ENCODE measurements at regions not wholly inside any gene's neighbourhood (a gene's known extent, or its start where the extent isn't known, plus 50 kb on each side); places are given as distances from the start of the nearest gene placed in this dataset.

DNA sequence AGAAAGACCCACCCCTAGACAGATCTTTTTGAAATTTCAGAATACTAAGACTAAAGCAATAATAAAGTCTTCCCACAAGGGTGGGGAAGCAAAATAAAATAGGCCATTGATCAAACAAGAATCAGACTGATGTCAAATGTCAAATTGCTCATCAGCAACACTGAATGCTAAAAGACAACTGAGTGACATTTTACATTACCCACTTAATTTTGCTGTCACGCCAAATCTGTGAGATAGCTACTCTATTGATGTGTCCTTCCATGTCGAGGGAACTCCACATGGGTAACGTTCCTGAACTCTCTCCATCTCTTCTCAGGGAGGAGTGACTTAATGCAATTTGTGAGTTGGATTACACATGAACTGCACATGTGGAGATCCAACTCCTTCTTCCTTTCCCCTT is 271.7 kb upstream of the CAMK1G start:
- no peak for FAIRE-seq

DNA sequence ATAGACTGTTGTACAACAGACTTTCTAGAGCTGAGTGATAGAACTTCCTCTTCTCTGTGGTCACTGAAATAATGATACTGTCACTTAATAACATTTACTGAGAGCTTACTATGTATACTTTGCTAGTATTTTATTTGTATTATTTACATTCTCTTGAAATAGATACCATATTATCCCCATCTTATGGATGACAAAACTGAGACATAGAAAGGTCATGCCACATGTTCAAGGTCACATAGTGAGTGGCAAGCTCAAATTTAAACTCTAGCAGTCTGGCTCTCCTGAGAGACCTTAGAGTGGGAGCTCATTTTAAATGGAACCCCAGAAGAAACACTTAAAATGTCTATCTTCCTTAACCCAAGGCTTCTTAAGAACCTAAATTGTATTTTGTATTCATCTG is 266.6 kb upstream of the CAMK1G start:
- no peak for FAIRE-seq

DNA sequence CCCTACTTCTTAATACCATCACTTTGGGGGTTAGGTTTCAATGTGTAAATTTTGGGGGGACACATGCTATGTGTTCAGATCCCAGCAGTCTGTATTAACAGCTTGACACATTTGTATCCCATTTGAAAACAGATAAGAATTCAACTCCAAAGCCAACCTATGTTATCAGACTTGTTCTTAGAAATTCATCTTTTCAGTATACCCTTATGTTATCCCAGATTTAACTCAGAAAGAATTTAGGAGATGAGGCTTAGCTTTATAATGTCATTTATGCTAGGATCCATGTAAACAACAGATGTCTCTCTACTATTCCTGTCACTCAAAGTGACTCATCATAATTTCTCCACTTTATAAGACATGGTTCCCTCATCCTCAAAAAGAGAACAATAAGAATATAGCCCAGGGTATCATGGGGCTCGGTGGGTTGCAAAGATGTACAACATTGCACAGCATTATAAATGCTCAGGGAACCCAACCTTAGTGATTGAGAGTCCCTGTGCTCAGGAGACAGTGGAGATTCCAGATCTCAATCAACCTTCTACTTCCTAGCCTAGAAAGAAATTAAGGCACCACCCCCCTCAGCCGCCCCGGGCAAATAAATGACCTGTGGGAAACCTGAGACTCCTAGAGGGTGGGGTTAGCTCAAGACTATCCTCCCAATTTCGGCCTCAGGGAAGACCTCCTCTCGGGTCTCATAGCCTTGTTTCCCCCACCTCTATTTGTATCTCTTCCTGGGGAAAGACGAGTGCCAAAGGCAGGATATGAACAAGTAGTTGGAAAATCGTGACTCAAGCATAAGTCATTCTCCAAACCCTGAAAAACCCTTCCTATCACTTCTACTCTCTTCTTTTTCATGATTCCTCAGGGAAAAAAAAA is 265.1 kb upstream of the CAMK1G start:
- FAIRE-seq, result no peak

DNA sequence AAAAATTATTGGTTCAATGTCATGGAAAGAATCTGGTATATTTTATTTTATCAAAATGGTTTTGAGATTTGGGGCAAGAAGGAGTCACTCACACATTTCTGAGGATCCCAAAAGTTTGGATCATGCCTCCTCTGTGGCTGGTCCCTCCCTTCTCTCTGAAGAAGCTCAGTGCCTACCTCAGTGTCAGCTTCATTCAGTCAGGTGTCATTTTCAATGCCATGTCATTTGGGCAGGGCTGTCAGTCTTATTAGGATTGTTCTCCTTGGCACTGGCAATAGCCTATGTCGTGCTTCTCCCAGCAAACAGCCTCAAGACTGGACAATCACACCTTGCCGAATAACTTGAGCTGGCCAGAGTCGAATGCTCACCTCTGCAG is 264.5 kb upstream of the CAMK1G start:
- FAIRE-seq, result no peak

DNA sequence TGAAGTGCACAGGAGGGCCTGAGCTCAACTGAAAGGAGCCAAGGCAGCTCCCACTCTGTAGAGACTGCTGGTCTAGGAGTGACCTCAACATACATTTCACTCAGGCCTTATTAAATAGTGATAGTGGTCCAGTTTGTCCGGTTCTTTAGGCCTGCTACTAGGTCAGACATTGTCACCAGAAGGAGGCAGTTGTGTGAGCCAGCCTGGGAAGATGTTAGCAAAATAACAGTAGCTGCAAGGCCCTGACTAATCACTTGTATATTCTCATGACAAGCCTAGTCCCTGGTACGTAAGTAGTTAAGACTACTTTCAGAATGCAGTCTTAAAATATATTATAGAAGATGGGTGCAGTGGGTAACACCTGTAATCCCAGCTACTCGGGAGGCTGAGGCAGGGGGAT is 264.0 kb upstream of the CAMK1G start:
- FAIRE-seq, result no peak

DNA sequence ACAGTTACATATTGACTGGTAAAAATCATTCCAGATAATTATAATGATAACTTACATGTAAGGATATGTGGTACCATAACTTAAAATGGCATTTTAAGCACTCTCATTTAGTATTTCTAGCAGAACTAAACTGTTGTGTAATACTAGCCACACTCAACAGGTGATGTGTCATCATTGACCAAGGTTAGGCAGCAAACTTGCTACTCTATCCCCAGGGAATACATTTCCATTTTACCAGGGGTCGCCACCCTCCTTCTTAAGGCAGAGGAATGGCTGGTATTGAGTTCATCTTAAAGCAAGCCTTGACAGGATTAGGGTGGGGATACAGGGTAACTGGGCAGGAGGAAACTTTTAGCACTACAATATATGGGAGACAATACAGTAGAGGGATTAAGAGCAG is 259.8 kb upstream of the CAMK1G start:
- no peak for FAIRE-seq

DNA sequence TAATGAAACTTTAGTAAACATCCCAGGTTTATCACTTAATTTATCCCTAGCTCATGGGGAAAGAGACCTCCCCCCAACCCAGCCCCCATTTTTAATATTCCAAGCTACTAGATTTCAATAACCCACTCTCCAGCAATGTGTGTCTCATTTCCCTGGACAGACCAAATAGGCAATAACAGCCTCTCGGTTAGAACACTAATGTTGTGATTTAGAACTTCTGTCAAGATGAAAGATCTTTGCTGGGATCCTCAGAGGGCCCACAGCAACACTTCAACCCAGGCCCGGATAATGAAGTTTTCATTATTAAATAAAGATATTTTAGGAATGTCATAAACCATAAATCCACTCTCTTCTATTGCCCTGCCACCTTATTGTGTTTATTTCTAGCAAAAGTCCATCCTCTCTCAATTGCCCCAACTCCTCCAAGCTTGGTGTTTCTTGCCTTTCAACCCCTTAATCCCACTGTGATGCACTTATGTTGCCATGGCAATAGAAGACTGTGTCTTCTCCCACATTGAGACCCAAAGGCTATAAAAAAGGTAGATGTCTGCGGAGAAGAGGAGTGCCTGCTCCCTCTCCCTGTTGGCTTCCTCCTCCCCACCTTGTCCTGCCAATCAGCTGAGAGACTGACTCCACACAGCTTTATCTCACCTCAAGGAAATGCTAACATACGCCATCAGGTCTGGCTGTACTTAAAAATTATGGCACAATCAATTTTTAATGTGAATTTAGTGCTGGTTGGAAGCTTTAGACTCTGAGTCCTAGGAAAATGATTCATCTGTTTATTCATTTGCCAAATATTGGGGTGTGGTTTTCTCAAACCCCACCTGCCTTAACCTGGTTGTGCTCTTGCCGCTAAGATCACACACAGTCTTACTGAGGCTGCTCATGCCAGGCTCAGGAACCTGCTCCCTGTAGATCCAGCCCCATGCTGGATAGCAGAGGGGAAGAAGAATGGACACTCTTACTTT is 258.3 kb upstream of the CAMK1G start:
- no peak for FAIRE-seq

DNA sequence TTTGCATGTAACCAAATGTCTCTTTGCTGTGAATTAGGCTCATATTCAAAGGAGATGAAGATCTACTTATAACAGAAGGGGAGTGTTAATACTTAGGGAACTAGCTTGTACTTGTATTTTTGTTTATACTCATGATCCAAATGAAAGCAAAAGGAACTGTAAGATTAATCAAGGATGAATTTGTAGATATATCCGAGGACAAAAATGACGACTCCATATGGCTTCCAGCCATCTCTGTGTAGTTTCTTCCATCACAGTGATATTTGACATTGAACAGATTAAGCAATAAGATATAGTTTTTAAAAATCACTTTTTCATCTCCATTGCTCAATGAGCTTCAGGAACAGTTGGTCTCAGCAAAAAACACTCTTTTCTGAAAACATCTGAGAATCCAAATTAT is 257.4 kb upstream of the CAMK1G start:
- no peak for FAIRE-seq

DNA sequence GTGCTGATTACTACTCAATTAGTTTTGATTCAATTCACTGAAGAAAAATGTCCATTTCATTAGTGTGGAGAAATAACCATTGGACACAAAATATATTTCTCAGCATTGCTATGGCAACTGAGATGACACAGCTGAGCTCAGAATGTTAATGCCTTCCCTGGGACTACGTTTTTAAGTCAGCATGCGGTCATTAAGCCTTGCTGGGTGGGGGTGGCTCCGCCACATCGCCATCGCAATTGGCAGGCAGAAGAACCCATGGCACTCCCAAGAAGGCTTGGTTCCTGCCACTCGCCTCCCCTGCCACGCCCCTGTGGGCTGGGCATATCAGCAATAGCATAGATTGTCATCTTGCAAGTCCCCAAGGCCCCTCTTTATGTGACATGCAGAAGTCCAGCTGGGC is 256.7 kb upstream of the CAMK1G start:
- no peak for FAIRE-seq

DNA sequence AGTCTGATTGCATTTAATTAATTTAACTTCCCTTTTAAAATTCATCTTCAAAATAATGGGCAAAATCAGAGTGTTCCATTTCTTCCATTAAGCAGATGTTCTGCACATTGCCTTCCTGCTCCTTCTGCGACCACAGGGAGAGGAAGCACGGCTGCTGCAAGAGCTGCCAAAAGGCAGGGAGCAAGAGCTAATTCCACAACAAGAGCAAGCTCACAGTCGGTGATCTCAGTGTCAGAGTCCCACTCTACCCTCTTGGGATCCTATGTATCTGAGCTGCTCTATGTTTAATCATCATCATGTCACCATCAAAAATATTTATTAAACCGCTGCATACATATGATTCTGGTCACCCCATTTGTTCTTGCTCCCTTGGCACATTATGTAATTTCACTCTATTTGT is 255.3 kb upstream of the CAMK1G start:
- no peak for FAIRE-seq

DNA sequence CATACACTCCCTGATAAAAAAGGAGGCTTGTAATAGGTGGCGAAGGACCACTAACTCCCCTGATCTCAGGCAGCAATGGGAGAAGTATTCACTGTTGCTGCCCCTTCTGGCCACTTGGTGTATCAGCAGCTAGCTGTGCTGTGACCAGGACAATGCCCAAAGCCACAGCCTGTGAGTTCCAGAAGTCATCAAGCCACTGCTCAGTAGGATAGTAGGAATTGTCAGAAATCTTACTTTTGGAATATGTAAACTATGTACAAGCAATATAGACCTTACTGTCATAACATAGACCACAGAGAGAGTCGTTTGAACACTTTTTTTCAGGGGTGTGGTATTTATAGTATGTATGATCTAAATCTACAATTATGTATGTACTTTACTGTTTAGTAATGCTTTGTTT is 248.3 kb upstream of the CAMK1G start:
- FAIRE-seq, result no peak

DNA sequence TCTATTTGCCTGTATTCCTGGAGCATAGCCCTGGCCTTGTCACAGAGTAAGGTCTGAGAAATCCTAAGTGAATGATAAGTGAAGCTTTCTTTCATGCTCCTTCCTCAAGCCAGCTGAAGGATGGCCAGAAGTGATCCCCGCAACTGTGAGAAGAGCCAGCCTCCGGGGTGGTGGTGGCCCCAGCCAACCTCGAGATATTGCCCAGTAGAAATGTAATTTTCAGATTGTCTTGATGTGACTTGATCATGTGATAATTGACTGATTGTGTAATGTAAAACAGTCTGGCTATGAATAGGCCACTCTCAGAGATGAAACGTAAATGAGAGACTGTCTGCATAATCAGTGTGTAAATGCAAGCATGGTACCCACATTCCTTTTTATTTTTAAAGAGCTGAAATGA is 242.4 kb upstream of the CAMK1G start:
- FAIRE-seq, result no peak

DNA sequence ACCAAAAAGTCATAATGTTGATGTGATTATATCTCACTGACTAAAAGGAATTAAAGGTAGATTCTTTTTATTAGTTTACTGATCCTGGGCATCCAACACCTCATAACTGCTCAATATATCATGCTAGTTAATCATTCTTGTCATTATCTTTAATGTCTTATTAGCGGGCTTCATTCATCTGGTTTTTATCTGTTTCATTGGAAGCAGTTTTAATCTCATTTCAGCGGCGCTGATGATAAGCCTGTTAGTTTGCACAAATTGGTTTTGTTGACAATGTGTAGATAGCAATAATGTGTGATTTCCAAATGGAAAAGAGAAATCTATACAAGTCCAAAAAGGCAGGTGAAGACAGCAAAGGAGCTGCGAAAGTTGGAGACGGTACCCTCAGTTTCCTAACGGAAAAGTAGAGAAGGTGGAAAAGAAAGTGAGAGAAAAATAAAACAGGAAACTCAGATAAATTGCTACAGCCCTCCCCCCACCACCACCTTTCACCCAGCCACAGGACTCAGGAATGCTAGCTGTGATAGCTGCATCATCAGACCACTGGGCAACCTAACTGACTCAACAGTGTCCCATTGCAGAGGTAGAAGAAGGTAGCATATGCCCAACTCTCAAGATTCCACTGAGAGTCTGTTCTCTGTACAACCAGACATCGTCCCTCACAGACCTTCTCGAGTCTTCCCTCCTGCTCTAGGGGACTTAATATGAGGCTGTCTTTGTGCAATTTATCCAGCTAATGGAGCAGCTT is 241.7 kb upstream of the CAMK1G start:
- no peak for FAIRE-seq

DNA sequence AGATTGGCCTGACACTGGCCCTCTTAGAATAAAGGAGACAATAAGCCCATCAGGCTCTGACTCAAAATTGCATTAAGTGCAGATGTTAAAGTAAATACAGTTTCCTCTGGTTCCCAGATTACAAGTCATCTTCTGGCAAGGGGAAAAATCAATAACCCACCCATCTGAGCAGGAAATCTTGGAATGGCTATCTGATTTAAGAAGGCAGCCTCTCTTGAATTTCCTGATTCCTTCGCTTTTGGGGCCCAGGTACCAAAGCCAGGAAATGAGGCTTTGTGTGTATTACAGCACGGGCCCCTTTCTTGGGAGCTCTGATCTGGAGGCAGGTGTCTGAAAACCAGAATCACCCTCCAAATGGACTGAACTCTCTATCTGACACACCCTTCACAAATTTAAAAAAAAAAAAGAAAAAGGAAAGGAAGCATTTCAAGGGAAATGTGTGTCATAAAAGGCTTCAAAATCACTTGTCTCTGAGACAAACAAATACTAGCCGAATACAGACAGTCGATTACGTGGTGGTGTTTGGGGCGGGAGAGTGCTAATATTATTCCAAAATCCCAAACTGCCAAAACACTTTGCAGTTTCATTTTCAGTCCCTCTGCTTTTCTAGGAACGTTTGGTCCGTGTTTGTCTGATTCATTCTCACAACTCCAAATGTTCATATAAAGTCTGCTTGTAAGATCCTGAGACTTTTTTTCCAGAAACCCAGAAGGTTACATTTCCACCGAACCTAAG is 240.9 kb upstream of the CAMK1G start:
- no peak for FAIRE-seq

DNA sequence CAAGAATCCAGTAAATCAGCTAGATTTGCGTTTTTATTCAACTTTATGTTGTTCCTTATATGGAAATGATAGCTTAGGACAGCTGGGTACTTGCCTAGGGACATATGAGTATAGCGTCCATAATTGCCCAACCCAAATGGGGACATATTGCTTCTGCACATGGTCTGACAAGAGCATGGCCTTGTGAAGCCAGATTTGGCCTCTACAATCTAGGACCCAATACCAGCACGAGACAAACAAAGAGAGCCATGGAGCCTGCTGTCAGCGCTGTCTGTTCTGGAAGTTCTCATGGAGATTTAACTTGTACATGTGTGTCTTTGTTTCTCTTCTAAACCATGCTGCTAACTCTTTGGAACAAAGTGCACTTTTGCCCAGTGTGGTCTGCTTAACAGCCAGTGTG is 240.0 kb upstream of the CAMK1G start:
- no peak for FAIRE-seq

DNA sequence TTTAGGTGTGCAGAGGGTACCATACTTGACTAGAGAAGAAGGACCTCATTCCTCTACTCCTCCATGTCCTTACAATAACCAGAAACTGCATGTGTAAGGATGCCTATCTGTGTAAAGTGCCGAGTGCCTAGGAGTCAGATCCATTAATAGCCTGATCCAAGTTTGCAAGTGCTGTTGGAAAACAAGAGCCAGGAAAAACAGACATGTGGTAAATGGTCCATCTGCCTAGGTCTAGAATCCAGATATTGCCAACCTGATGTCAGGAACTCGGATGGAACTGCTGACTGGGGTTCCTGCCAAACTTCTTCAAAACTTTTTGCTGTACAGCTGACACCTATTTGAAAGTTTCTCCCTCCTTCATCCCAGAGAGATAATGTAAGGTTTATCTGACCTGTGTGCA is 239.4 kb upstream of the CAMK1G start:
- no peak for FAIRE-seq

DNA sequence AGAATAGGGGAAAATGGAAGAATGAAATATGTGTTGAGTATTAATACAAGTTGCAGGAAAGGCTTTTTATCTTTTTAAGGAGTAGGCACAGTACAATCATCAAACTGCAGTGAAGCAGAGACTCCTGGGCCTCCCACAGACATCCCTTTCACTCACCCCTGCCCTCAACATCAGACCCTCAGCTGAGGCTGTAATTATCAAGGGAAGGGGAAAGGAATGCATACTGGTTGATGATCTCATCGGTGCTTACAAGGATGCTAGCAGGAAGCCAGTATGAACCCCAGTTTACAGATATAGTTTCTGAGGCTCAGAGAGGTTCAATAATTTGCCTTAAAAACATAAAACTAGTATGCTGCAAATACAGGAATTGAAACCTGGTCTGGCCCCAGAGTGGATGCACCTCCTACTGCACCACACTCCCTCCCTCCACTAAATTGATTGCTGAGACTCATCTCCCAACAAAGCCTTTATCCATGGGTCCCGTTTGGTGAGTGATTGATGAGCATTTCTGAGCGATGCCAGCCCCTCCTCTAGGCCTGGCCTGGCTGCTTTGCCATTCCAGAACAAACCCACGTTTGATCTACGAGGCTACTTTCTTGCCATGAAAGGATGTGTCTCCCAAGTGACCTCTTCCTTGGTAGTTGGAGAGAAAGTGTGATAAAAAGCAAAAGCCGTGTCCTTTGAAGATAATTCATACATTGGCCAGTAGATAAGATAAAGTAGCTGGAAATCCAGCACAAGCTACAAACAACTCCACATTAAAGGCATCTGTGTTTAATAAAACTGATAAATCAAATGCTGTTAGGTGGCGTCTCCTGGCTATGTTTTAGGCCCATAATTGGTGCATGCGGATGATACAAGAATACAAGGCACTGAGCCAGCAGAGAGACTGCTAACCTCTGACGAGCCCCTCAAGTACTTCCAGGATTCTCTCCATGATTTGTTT is 233.9 kb upstream of the CAMK1G start:
- no peak for FAIRE-seq

DNA sequence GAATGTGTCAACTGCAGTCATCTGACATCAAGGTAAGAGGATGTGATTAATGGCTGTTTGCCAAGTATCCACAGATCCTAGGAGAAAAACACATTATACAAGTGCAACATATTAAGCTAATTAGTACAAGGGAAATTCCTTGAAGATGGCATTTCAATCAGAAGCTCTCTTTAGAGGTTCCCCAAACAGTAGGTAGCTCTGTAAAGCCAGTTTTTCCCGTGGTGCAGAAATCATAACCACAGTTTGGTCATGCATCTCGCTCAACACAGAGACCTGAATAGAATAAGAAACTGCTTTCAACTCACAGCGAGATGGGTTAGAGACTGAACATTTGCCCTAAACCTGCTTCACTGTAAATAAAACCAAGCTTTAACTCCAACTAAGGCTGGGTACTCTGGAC is 230.5 kb upstream of the CAMK1G start:
- no peak for FAIRE-seq

DNA sequence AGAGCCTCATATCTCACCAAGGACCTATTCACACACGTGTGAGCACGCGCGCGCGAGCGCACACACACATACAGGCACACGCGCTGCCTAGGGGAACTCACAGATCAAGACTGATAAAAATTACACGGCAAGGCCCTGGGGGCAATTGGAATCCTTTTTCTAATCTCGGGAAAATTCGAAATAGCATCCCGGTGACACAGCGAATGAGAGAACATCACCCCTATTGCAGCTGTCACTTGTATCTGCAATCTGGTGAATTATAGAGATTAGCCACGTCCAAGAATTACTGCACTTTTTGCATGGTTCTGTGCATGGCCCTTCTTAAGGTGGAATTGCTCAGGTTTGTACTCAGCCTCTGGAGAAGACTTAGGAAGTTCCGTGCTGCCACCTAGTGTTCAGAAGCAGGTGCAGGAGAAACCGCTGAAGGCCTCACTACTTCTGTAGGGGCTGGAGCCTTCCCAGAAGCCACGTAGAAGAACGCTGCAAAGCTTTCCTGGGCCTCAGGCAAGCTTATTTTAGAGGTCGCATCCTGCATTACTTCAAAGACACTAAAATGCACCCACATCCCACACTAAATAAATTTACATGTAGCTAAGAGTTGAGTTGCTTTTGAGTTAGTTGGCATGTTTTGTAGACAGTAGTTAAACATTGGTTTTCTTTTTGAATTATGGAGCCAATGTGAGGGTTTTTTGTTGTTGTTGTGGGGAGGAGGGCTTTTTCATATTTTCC is 229.2 kb upstream of the CAMK1G start:
- FAIRE-seq, result peak; percentile 82

DNA sequence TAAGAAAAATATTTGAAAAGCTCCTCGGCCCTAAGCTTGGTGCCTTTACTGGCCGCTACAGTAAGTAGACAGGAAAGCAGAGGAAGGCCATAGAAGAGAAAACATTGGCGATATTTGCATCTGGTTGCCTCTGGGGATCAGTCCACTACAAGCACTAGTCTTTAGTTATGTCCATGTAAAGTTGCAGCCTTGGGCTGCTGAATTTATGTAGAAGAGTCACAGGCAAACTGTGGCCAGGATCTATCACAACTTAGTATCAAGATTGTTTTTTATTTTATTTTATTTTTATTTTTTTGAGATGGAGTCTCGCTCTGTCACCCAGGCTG is 228.7 kb upstream of the CAMK1G start:
- FAIRE-seq, result no peak

DNA sequence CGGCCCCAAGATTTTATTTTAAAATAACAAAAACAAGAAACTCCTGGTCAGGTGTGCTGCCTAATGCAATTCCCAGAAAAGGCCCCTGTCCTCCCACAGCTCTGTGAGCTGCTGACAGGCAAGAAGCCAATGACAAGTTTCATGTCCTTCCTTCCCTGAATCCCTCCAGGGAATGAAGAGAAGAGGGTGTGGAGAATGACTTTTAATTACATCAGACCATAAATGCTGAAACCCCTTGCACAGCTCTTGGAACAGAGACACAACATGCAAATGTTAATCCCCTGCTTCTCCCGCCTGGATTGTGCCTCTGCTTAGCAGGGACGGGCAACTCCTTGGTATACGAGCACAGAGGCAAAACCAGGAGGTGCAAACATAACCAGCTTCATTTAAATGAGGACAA is 228.1 kb upstream of the CAMK1G start:
- no peak for FAIRE-seq
